ENCODE measurements at regions not wholly inside any gene's neighbourhood (a gene's known extent, or its start where the extent isn't known, plus 50 kb on each side); places are given as distances from the start of the nearest gene placed in this dataset.

- TF ChIP-seq CTCF (IDR thresholded peaks at IDR 0.05) = no peak
- TF ChIP-seq EP300 (IDR thresholded peaks at IDR 0.05) = no peak
- no peak for TF ChIP-seq POLR2A (IDR thresholded peaks at IDR 0.05)
Observed at GRCh38 chr5:173473288-173473687, 143.2 kb downstream of the BOD1 start.
